Mesenchymal stem cell (in vitro differentiated cells and primary cell): ENCODE measurements at regions not wholly inside any gene's neighbourhood (a gene's known extent, or its start where the extent isn't known, plus 50 kb on each side); places are given as distances from the start of the nearest gene placed in this dataset.

Source experiments
- DNase-seq: peaks from one replicate; pipeline ENCODE4 v3.0.0-alpha.2; 2013
- H2AFZ ChIP-seq: one replicate; pipeline ENCODE4 v1.6.1; 2013; ENCODE audit warnings: low read depth, mild to moderate bottlenecking, control low read depth, inconsistent platforms, low read length, moderate library complexity
- H2AK5ac ChIP-seq: 2 replicates; pipeline ENCODE4 v1.6.1; 2013; ENCODE audit warnings: low read length, moderate library complexity, mild to moderate bottlenecking, inconsistent platforms; ENCODE audit not compliant: severe bottlenecking
- H2BK120ac ChIP-seq: one replicate; pipeline ENCODE4 v1.6.1; 2013; ENCODE audit warnings: low read depth, mild to moderate bottlenecking, inconsistent platforms, low read length, moderate library complexity
- H2BK12ac ChIP-seq, 2 experiments: one replicate each; pipeline ENCODE4 v1.6.1; 2013; ENCODE audit warnings: inconsistent platforms in 2 of 2, low read length in 2 of 2, mild to moderate bottlenecking in 2 of 2, moderate library complexity in 2 of 2, control low read depth in 1 of 2
- H2BK15ac ChIP-seq: one replicate; pipeline ENCODE4 v1.6.1; 2013; ENCODE audit warnings: mild to moderate bottlenecking, low read depth, inconsistent platforms; ENCODE audit not compliant: poor library complexity, severe bottlenecking
- H2BK5ac ChIP-seq: 2 replicates; pipeline ENCODE4 v1.6.1; 2013; ENCODE audit warnings: low read depth, mild to moderate bottlenecking, low read length, control low read depth, inconsistent platforms; ENCODE audit not compliant: poor library complexity, severe bottlenecking
- H3K14ac ChIP-seq, 2 experiments: one replicate each; pipeline ENCODE4 v1.6.1; 2013; ENCODE audit warnings: inconsistent platforms in 2 of 2, low read length in 2 of 2, control low read depth in 1 of 2, mild to moderate bottlenecking in 1 of 2, moderate library complexity in 1 of 2
- H3K18ac ChIP-seq, 2 experiments: one replicate each; pipeline ENCODE4 v1.6.1; 2013; ENCODE audit warnings: inconsistent platforms in 2 of 2, low read length in 2 of 2, control low read depth in 1 of 2, low read depth in 1 of 2, mild to moderate bottlenecking in 1 of 2
- H3K23ac ChIP-seq, 2 experiments: one replicate each; pipeline ENCODE4 v1.6.1; 2013; ENCODE audit warnings: inconsistent platforms in 2 of 2, low read length in 2 of 2, mild to moderate bottlenecking in 2 of 2, moderate library complexity in 2 of 2, control low read depth in 1 of 2
- H3K27ac ChIP-seq: 2 replicates; pipeline ENCODE4 v1.5.1; 2013; ENCODE audit warnings: mild to moderate bottlenecking, moderate library complexity, low read length, control low read depth, inconsistent platforms; ENCODE audit not compliant: poor library complexity, severe bottlenecking
- H3K27me3 ChIP-seq, 2 experiments: 2 replicates each; pipeline versions ENCODE4 v1.6.1 to v1.7.0; 2013; ENCODE audit warnings: low read length in 2 of 2, mild to moderate bottlenecking in 2 of 2, moderate library complexity in 2 of 2, control low read depth in 1 of 2, inconsistent platforms in 1 of 2; ENCODE audit not compliant: control insufficient read depth in 1 of 2, insufficient read depth in 1 of 2
- H3K36me3 ChIP-seq, 2 experiments: 2 replicates each; pipeline versions ENCODE4 v1.6.1 to v1.7.0; 2013; ENCODE audit warnings: low read length in 2 of 2, control low read depth in 1 of 2, inconsistent platforms in 1 of 2, low read depth in 1 of 2, mild to moderate bottlenecking in 1 of 2; ENCODE audit not compliant: insufficient read depth in 2 of 2, control insufficient read depth in 1 of 2
- H3K4ac ChIP-seq, 2 experiments: one replicate each; pipeline ENCODE4 v1.6.1; 2013; ENCODE audit warnings: inconsistent platforms in 2 of 2, low read length in 2 of 2, mild to moderate bottlenecking in 2 of 2, moderate library complexity in 2 of 2, control low read depth in 1 of 2, low read depth in 1 of 2
- H3K4me1 ChIP-seq: 2 replicates; pipeline ENCODE4 v1.6.1; 2013; ENCODE audit warnings: low read depth, low read length, control low read depth; ENCODE audit not compliant: control insufficient read depth, insufficient read depth
- H3K4me2 ChIP-seq: 2 replicates; pipeline ENCODE4 v1.6.1; 2013; ENCODE audit warnings: low read length, mild to moderate bottlenecking, inconsistent platforms; ENCODE audit not compliant: poor library complexity, severe bottlenecking
- H3K4me3 ChIP-seq, 2 experiments: 2 replicates each; pipeline versions ENCODE4 v1.5.1 to v1.7.0; 2013; ENCODE audit warnings: low read length in 2 of 2, mild to moderate bottlenecking in 2 of 2, control low read depth in 1 of 2, low read depth in 1 of 2; ENCODE audit not compliant: insufficient read depth in 1 of 2
- H3K79me1 ChIP-seq: replicated peaks from 2 replicates; pipeline ENCODE4 v1.6.1; 2013; ENCODE audit warnings: mild to moderate bottlenecking, control low read depth, low read length, inconsistent platforms; ENCODE audit not compliant: poor library complexity, severe bottlenecking
- H3K9ac ChIP-seq: 2 replicates; pipeline ENCODE4 v1.7.0; 2013; ENCODE audit warnings: mild to moderate bottlenecking, low read length, moderate library complexity
- H3K9me3 ChIP-seq: 2 replicates; pipeline ENCODE4 v1.7.0; 2013; ENCODE audit warnings: mild to moderate bottlenecking, low read length; ENCODE audit not compliant: control insufficient read depth
- H4K8ac ChIP-seq: one replicate; pipeline ENCODE4 v1.6.1; 2013; ENCODE audit warnings: inconsistent platforms, mild to moderate bottlenecking, low read length, moderate library complexity
- H4K91ac ChIP-seq: one replicate; pipeline ENCODE4 v1.6.1; 2013; ENCODE audit warnings: mild to moderate bottlenecking, low read length, inconsistent platforms
- WGBS: methylation state at CpG from one replicate; pipeline ENCODE4 v1.1.7; 2013; ENCODE audit warnings: mixed read lengths; 5-methylcytosine and 5-hydroxymethylcytosine counted together

- Histone ChIP-seq H3K4me3 (peak overlapping the region in 1 of 2 experiments; percentile 84), H3K4ac (no peak overlapping the region), H3K18ac (no peak overlapping the region), H3K4me1 (peaks cover 5% of the 10 kb centered on the region), H3K4me2 (no peak overlapping the region), H3K9me3 (no peaks in the 10 kb centered on the region), H2BK5ac (no peak overlapping the region), H3K36me3 (no peaks in the 10 kb centered on the region), H3K79me1 (no peaks in the 10 kb centered on the region), H3K9ac (peak overlapping the region; percentile 94), H3K14ac (no peak overlapping the region), H2BK15ac (no peak overlapping the region), H2AK5ac (no peak overlapping the region), H4K91ac (no peak overlapping the region), H3K27me3 (no peaks in the 10 kb centered on the region), H4K8ac (no peak overlapping the region), H2BK120ac (no peak overlapping the region), H3K23ac (no peak overlapping the region), H2BK12ac (no peak overlapping the region), H3K27ac (no peak overlapping the region), H2AFZ (no peak overlapping the region)
- 100% methylated on average over 3 of the region's 7 CpGs for WGBS
- DNase-seq = no peak
Observed at GRCh38 chr21:16589006-16589898, 859.5 kb downstream of the USP25 start.

DNA sequence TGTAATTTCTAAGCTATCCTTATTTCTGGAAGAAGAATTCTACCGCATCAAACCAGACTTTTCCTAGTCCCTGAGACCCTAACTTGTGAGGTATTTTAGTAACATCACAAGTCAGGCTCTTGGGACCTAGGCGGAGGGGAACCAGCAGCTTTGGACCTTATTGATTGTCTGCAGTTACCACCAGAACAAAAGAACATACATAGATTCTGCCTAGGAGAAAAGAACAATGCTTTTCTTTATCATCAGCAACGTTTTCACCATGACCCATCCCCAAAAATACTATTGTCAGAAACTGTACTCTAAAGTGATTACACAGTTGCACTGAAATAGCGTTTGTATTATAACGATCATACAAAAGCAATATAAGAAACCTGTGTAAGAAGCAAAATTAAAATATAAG lies 860.4 kb downstream of the USP25 start:
- Histone ChIP-seq H3K9ac (peak overlapping the region; percentile 94), H2AK5ac (no peak overlapping the region), H4K8ac (no peak overlapping the region), H3K9me3 (no peaks in the 10 kb centered on the region), H3K4me2 (no peak overlapping the region), H2BK120ac (no peak overlapping the region), H3K27ac (no peak overlapping the region), H3K14ac (no peak overlapping the region), H3K4me1 (peaks cover 5% of the 10 kb centered on the region), H3K23ac (no peak overlapping the region), H2AFZ (no peak overlapping the region), H3K4me3 (peak overlapping the region in 1 of 2 experiments; percentile 84), H3K27me3 (no peaks in the 10 kb centered on the region), H3K18ac (no peak overlapping the region), H2BK5ac (no peak overlapping the region), H3K79me1 (no peaks in the 10 kb centered on the region), H2BK15ac (no peak overlapping the region), H4K91ac (no peak overlapping the region), H3K36me3 (no peaks in the 10 kb centered on the region), H3K4ac (no peak overlapping the region), H2BK12ac (no peak overlapping the region)
- DNase-seq = no peak
- 85% methylated on average over 3 of the region's 5 CpGs for WGBS

DNA sequence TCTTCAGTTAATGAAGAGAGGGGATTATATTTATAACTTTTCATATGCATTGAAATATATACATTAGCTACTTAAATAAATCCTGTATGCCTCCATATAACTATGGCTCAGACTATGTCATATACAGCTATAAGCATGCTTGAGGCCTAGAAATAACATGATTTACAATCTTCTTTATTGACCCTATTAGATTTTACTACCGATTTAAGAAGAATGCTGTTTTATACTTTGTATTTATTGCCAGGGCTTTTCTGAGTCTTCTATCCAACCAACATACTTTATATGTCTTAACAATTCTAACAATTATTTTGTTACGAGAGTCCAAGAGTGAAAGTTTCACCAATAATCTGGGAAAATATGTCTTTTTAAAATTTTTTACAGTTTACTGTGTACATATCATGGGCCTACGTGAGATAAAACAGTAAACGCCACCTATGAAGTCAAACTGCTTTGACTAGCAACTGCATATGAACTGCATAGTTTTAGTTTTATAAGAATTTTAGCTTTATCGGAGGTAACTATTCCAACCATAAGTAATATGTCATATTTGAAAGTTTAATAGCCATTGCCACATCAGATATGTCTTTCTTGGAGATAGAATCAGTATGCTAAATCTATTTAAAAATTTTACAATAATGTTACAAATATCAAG lies 861.0 kb downstream of the USP25 start:
- peak overlapping the region; percentile 94 for H3K9ac ChIP-seq
- H3K36me3 ChIP-seq = no peaks in the 10 kb centered on the region
- no peaks in the 10 kb centered on the region for H3K79me1 ChIP-seq
- no peak overlapping the region for H2BK5ac ChIP-seq
- whole genome bisulfite sequencing = no CpG with 5 or more reads among the region's 5 CpGs
- H3K18ac ChIP-seq = no peak overlapping the region
- no peak overlapping the region for H3K4ac ChIP-seq
- H3K4me3 ChIP-seq = peak overlapping the region in 1 of 2 experiments; percentile 84
- H3K9me3 ChIP-seq = no peaks in the 10 kb centered on the region
- no peak overlapping the region for H2BK15ac ChIP-seq
- H2AFZ ChIP-seq = no peak overlapping the region
- H2BK120ac ChIP-seq = no peak overlapping the region
- H3K23ac ChIP-seq = no peak overlapping the region
- no peak for DNase-seq
- H3K27ac ChIP-seq = no peak overlapping the region
- H2BK12ac ChIP-seq = no peak overlapping the region
- H3K27me3 ChIP-seq = no peaks in the 10 kb centered on the region
- H3K4me1 ChIP-seq = peaks cover 5% of the 10 kb centered on the region
- no peak overlapping the region for H3K14ac ChIP-seq
- H3K4me2 ChIP-seq = no peak overlapping the region
- H4K8ac ChIP-seq = no peak overlapping the region
- H4K91ac ChIP-seq = no peak overlapping the region
- H2AK5ac ChIP-seq = no peak overlapping the region

DNA sequence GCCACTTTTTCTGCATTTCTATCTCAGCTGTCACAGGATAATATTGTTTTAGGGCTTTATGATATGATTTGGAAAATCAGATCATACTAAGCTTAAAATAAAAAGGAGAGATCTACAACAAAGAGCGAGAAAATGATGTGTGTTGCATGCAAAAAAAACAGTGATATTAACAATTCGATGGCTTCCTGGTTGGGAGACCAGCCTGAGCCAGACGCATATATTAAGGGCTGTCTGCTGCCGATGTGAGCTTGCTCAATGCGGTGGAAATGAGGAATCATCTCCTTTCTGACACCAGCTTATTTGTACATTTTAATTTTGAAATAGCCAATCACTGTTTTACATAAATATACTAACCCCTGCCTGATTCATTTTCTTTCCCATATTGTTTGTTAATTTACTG lies 862.6 kb downstream of the USP25 start:
- no peak overlapping the region for H3K9ac ChIP-seq
- H3K79me1 ChIP-seq = no peaks in the 10 kb centered on the region

More for the DNA sequence above, 862.6 kb downstream of the USP25 start:
- Histone ChIP-seq H4K91ac (no peak overlapping the region), H3K4me3 (no peak overlapping the region), H3K36me3 (peaks cover 0 to 6% of the 10 kb centered on the region in 2 experiments), H3K27ac (no peak overlapping the region), H2AFZ (no peak overlapping the region), H4K8ac (no peak overlapping the region), H2AK5ac (no peak overlapping the region), H3K27me3 (no peaks in the 10 kb centered on the region), H3K14ac (no peak overlapping the region), H2BK120ac (no peak overlapping the region), H2BK5ac (no peak overlapping the region), H2BK15ac (no peak overlapping the region), H2BK12ac (no peak overlapping the region), H3K9me3 (no peaks in the 10 kb centered on the region), H3K18ac (no peak overlapping the region), H3K23ac (no peak overlapping the region), H3K4ac (no peak overlapping the region), H3K4me2 (no peak overlapping the region), H3K4me1 (peaks cover 3% of the 10 kb centered on the region)
- 95% methylated on average over 5 of the region's 5 CpGs for WGBS
- DNase-seq = no peak
